HuH-7 (cell line): ENCODE measurements at regions not wholly inside any gene's neighbourhood (a gene's known extent, or its start where the extent isn't known, plus 50 kb on each side); places are given as distances from the start of the nearest gene placed in this dataset.

Experiments
- DNase-seq: peaks from one replicate; pipeline ENCODE4 v3.0.0; 2011; ENCODE audit warnings: low spot score

GRCh38 chr10:108230478-108231170 is 1066.1 kb upstream of the SORCS1 start:
- DNase-seq: no peak

GRCh38 chr10:108208732-108209131 is 1044.2 kb upstream of the SORCS1 start:
- no peak for DNase-seq

GRCh38 chr10:108208038-108208437 is 1043.5 kb upstream of the SORCS1 start:
- no peak for DNase-seq

GRCh38 chr10:108204528-108205305 is 1040.2 kb upstream of the SORCS1 start:
- peak; percentile 6 for DNase-seq

- no peak for DNase-seq
Measured at GRCh38 chr10:108203905-108204527, 1039.5 kb upstream of the SORCS1 start.

GRCh38 chr10:108187408-108188012 is 1023.0 kb upstream of the SORCS1 start:
- DNase-seq: no peak

GRCh38 chr10:108184114-108184513 is 1019.6 kb upstream of the SORCS1 start:
- DNase-seq: no peak

GRCh38 chr10:108180878-108181277 is 1016.4 kb upstream of the SORCS1 start:
- no peak for DNase-seq

- DNase-seq: no peak
Measured at GRCh38 chr10:108169846-108170245, 1005.3 kb upstream of the SORCS1 start.

- no peak for DNase-seq
Measured at GRCh38 chr10:108167766-108168165, 1003.3 kb upstream of the SORCS1 start.

- DNase-seq: no peak
Measured at GRCh38 chr10:108166401-108166800, 1001.9 kb upstream of the SORCS1 start.

- DNase-seq: no peak
Measured at GRCh38 chr10:108147346-108147745, 982.8 kb upstream of the SORCS1 start.

- DNase-seq: no peak
Measured at GRCh38 chr10:108141064-108141463, 976.6 kb upstream of the SORCS1 start.

- DNase-seq: no peak
Measured at GRCh38 chr10:108132303-108132702, 967.8 kb upstream of the SORCS1 start.

GRCh38 chr10:108130575-108130974 is 966.1 kb upstream of the SORCS1 start:
- DNase-seq: no peak

GRCh38 chr10:108112218-108112617 is 947.7 kb upstream of the SORCS1 start:
- DNase-seq: peak; percentile 8

GRCh38 chr10:108104551-108105156 is 940.1 kb upstream of the SORCS1 start:
- DNase-seq: no peak

- no peak for DNase-seq
Measured at GRCh38 chr10:108097258-108097657, 932.8 kb upstream of the SORCS1 start.

- no peak for DNase-seq
Measured at GRCh38 chr10:108095932-108096925, 931.7 kb upstream of the SORCS1 start.

- no peak for DNase-seq
Measured at GRCh38 chr10:108090476-108091215, 926.1 kb upstream of the SORCS1 start.
